ENCODE measurements at regions not wholly inside any gene's neighbourhood (a gene's known extent, or its start where the extent isn't known, plus 50 kb on each side); places are given as distances from the start of the nearest gene placed in this dataset.

DNA sequence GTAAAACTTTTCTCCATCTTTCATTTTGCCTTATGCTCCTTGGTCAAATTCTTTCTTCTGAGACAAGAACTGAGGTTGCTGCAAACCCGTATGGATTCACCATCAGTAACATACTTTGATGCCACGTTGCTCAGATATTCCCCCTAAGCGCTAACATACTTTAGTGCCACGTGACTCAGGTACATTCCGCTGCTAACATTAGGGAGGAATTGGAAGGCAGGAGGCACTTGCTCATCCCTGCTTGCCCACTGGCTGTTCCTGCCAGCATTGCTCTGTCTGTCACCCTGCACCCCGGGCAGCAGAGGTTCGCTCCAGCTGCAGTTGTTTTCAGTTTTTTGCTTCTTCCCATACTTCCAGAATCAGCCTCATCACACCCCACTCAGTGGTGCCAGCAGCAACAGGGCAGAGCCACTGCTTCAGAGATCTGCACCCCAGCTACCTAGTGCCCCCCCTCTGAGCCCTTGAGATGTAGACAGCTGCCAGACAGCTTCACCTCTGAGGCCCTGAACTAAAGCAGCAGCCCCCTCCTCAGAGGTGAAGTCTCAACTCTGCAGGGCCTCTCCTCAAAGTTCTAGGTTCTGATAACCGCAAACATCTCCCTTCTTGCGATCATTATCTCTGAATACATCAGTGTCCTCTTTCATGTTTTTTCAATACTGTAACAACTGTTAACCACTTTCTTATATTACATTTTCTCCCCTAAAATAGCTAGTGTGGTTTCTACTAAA, 228.0 kb upstream of the KIF2A start:
- H3K4me1 ChIP-seq = no peaks in the 10 kb centered on the region
- H3K4me3 ChIP-seq = no peak overlapping the region
- TF ChIP-seq, protein P1, sequence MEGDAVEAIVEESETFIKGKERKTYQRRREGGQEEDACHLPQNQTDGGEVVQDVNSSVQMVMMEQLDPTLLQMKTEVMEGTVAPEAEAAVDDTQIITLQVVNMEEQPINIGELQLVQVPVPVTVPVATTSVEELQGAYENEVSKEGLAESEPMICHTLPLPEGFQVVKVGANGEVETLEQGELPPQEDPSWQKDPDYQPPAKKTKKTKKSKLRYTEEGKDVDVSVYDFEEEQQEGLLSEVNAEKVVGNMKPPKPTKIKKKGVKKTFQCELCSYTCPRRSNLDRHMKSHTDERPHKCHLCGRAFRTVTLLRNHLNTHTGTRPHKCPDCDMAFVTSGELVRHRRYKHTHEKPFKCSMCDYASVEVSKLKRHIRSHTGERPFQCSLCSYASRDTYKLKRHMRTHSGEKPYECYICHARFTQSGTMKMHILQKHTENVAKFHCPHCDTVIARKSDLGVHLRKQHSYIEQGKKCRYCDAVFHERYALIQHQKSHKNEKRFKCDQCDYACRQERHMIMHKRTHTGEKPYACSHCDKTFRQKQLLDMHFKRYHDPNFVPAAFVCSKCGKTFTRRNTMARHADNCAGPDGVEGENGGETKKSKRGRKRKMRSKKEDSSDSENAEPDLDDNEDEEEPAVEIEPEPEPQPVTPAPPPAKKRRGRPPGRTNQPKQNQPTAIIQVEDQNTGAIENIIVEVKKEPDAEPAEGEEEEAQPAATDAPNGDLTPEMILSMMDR (IDR thresholded peaks at IDR 0.05) = no peak
- TF ChIP-seq POLR2A (IDR thresholded peaks at IDR 0.05) = no peak
- no peak for DNase-seq
- H3K27me3 ChIP-seq = no peaks in the 10 kb centered on the region
- H3K9me3 ChIP-seq = no peaks in the 10 kb centered on the region
- no peaks in the 10 kb centered on the region for H3K36me3 ChIP-seq
- no peak overlapping the region for H3K27ac ChIP-seq

GRCh38 chr5:62082370-62082801, 223.6 kb upstream of the KIF2A start:
- Histone ChIP-seq H3K4me3 (no peak overlapping the region), H3K36me3 (no peaks in the 10 kb centered on the region), H3K27ac (no peak overlapping the region), H3K27me3 (no peaks in the 10 kb centered on the region), H3K9me3 (no peaks in the 10 kb centered on the region), H3K4me1 (no peaks in the 10 kb centered on the region)
- no peak for DNase-seq
- TF ChIP-seq, protein P1 (IDR thresholded peaks at IDR 0.05) = no peak
- TF ChIP-seq POLR2A (IDR thresholded peaks at IDR 0.05) = no peak

DNA sequence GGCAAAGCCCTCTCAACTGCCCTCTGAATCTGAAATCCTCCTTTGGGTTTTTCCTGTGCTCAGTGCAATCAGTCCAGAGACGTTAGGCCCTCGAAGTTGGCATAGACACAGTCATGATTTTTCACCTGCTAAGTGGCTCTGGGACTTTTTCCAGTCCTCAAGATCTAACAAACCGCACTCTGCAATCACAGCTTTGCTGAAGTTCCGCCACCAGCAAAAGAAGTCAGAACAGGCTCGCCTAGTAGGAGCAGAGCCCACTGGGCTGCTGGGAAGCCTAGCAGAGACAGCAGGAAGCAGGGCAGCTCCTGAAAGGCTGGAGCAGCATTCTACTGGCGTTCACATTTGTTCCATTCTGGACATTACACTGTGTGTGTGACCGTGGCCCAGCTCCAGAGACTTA, 222.8 kb upstream of the KIF2A start:
- no peak overlapping the region for H3K27ac ChIP-seq
- H3K27me3 ChIP-seq = no peaks in the 10 kb centered on the region
- H3K4me1 ChIP-seq = no peaks in the 10 kb centered on the region
- DNase-seq = no peak
- TF ChIP-seq POLR2A (IDR thresholded peaks at IDR 0.05) = no peak
- TF ChIP-seq, protein P1 (IDR thresholded peaks at IDR 0.05) = no peak
- H3K4me3 ChIP-seq = no peak overlapping the region
- H3K36me3 ChIP-seq = no peaks in the 10 kb centered on the region
- no peaks in the 10 kb centered on the region for H3K9me3 ChIP-seq

- H3K4me3 ChIP-seq = no peak overlapping the region
- H3K27me3 ChIP-seq = no peaks in the 10 kb centered on the region
- H3K4me1 ChIP-seq = no peaks in the 10 kb centered on the region
- H3K36me3 ChIP-seq = no peaks in the 10 kb centered on the region
- H3K27ac ChIP-seq = no peak overlapping the region
- no peak for DNase-seq
- no peaks in the 10 kb centered on the region for H3K9me3 ChIP-seq
- TF ChIP-seq, protein P1 (IDR thresholded peaks at IDR 0.05) = no peak
- TF ChIP-seq POLR2A (IDR thresholded peaks at IDR 0.05) = no peak
These were observed 222.3 kb upstream of the KIF2A start for GRCh38 chr5:62083661-62084060.

DNA sequence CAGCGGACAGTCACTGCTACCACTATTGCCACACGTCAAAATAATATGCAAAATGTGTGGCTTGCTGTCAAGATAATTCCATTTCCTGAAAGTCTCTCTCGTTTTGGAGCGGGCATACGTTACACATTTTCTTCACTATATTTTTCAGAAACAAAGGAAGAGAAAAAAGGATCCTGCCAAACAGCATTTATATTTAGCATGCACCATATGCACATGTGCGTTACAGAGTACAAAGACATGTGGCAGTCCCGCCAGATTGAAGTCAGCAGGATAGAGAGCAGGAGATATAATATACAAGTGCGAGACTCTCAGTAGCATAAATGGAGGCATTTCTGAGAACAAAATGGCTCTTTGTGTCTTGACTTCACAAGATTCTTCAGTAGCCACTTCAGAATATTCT, 221.6 kb upstream of the KIF2A start:
- Histone ChIP-seq H3K4me3 (no peak overlapping the region), H3K36me3 (no peaks in the 10 kb centered on the region), H3K9me3 (no peaks in the 10 kb centered on the region), H3K4me1 (no peaks in the 10 kb centered on the region), H3K27me3 (no peaks in the 10 kb centered on the region), H3K27ac (no peak overlapping the region)
- TF ChIP-seq, protein P1 (IDR thresholded peaks at IDR 0.05) = no peak
- TF ChIP-seq POLR2A (IDR thresholded peaks at IDR 0.05) = no peak
- no peak for DNase-seq
